GM18502 (cell line): ENCODE measurements at regions not wholly inside any gene's neighbourhood (a gene's known extent, or its start where the extent isn't known, plus 50 kb on each side); places are given as distances from the start of the nearest gene placed in this dataset.

Experiments used
- ATAC-seq: cut with Tn5 transposase; IDR thresholded peaks from one replicate; pipeline ENCODE4 v1.9.1; 2021; ENCODE audit warnings: mild to moderate bottlenecking; ENCODE audit not compliant: unreplicated experiment, poor library complexity

DNA sequence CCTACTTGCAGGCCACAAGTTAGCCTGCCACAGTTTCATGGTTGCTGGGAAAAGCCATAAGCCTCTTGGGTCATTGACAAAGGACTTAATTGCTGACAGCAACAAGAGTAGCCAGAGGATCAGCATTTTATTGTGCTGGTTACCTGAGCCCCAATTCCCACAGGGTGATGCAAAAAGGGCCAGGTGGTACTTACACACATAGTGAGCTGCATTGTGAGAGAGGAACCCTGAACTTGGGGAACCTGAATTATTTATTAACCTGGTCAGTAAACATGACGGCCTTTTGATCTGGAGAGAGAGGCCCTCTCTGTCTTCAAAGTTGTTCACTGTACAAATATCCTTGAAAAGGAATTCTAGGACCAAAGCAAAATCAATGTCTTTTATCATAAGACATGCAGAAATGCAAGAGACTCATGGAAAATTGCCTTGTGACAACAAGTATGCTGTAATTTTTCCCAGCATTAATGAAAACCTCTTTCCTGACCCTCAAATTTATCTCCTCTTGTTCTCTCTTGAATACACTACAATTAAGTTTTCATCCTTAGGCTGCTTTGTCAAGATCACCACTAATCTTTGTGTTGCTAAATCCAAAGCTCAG, 102.9 kb upstream of the PHYHIPL start:
- no peak for ATAC-seq

DNA sequence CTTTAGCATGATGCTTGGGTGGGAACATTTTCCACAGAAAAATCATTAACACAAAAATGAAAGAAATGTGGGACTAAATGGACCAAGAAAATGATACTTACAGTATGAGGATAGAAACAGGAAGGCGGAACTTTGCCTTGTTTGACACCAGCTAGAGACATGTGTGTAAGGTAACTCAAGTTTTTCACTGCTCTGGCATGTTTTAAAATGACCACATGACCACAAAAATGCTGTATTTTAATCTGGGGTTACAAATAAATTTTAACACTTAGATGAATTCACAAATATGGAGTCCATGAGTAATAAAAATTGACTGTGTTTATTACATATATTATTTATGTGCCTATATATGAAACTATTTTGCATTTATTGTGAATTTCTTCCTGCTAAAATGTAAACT, 100.9 kb upstream of the PHYHIPL start:
- no peak for ATAC-seq

DNA sequence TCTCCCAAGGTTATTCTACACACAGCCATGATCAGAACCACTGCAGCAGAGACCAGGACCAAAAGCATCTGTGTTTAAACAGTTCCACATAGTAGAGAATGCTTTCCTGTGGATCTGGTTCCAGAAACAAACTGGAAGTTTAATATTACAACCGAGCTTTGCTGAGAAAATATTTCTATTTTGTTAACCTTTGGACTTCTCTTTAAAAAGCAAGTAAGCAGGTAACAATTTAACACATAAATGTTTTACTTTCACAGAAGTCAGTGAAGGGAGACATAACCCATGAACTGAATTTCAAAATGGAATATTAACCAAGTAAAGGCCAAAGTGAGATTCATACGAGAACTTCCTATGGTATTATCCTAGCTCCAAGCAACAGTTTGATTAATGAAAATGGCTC, 98.6 kb upstream of the PHYHIPL start:
- no peak for ATAC-seq

DNA sequence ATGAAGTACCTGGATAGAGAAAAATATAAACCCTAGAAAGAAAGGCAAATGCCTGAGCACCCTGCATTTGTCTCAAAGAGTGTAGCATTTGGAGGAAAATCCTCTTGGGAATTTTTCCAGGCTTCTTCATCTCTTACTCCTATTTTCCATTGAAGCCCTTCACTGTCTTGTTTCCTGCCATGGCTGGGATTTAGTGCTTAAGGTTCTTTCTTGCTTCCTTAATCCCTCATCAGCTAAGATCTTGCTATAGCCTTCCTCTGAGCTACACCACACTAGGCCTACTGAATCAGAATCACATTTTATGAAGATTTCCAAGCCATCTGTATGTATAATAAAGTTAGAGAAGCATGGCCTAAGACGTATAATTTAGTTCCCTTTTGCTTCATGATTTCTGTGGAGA, 97.5 kb upstream of the PHYHIPL start:
- no peak for ATAC-seq

DNA sequence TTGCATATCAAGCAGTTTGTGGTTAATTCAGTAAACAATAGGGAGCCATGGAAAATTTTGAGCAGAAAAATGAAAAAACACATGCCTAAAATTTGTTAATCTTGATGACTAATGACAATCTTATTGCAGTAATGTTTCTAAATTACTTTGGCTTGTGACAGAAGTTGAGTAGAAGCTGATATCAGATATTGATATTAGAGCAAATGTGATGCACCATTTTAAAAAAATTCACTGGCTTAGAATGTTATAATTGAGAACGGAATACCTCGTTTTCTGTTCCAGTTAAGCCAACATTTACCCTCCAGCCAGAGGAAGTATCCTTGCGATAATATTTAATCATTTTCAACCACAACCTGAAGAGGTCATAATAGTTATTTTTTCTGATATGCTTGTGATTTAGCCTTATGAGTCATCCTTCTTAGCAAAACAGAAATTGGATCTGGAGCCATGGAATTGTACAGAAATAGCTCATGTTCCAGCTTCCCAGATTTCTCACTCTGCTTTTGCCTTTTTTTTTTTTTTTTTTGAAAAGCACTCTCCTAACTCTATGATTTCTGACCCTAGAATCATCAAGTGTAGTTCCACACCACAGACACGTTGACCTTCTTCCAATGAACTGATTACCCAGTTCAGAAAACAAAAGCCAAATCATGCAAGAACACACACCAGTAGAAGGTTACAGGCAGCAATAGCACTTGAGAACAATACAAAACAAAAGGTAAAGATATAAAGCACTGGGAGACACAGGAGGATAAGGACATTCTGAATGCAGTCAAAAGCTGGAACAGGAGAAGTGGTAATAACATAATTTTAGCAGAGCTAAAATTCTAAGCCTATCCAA, 96.8 kb upstream of the PHYHIPL start:
- ATAC-seq = no peak

DNA sequence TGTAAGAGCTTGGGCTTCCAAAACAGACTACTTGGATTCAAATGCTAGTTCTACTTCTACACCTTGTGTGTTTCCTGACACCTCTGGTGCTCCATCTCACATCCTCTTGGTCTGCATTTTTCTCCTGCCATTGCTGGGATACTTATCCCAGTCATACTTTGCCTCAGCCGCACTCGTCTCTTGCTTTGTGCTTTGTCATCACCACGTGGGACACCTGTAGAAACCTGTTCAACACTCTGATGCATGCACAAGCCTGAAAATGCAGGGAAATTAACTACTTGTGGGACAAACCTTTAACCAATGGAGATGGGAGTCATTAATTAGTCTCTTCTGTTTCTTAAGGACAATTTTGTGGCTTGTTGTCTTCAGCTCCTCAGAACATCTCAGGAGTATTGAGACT, 94.2 kb upstream of the PHYHIPL start:
- ATAC-seq = no peak

DNA sequence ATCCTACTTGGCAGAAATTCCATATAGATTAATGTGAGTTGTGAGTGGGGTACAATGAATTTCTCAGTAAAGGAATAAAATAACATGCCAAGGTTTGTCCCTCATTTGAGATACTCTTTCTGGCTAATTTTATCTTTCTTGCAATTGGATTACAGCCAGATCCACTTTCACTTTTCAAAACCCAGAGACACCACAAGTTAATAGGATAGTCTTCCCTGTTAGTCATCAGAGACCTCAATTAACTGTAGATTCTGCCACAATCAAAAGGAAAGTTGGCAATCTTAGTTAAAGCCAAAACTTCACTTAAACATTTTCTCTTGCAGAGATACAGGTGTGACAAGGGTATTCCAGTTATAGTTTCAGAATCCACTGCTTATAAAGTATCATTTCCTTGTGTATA, 91.4 kb upstream of the PHYHIPL start:
- ATAC-seq = no peak

DNA sequence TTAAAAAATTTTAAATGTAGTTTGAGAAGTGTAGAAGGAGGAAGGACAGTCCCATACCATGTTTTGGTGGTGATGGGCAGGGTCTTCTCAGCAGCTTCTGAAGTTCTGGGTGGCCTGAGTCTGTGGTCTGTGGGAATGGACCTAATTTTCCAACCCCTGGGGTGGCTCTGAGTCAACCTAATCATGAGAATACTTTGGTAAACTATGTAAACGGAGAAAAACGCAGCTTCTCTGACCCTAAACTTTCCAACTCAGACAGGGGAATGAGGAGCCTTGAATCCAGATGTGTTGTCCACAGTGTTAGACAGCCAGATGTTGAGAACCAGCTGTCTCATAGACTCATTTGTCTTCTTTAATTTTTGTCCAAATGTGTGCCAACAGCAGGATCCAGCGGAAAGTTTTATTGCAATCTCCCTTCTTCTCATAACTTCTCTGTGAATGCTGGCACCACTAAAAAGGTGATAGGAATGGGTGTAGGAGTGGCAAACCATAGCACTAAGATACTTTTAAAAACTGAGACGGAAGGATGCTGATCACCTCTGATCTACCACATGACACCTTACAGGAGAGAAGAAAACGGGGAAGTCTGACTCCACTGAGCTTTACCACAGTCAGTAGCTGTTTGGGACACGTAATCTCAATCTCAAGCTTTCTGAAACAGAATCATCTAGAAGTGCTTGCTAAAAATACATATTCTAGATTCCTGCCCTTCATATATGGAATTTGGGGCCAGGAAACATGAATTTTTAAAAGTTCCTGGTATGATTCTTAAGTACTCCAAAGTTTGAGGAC, 90.5 kb upstream of the PHYHIPL start:
- ATAC-seq = no peak

DNA sequence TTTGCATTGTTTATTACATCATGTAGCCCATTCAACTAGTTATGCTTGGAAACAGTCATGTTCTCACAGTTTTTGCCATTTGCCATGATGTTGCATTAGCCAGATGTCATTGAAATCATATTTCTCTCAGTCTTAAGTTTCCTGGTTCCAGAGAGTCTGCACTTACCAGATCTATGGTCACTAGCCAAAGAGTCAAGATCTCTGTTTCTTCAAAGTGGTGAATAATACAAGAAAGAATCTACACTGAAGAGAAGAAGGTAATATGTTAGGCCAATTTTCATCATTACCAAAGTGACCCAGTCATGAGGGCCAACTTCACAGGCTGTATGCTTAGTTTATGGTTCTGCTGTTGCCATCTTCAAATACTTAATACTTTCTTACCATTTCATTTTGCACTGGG, 89.0 kb upstream of the PHYHIPL start:
- no peak for ATAC-seq

DNA sequence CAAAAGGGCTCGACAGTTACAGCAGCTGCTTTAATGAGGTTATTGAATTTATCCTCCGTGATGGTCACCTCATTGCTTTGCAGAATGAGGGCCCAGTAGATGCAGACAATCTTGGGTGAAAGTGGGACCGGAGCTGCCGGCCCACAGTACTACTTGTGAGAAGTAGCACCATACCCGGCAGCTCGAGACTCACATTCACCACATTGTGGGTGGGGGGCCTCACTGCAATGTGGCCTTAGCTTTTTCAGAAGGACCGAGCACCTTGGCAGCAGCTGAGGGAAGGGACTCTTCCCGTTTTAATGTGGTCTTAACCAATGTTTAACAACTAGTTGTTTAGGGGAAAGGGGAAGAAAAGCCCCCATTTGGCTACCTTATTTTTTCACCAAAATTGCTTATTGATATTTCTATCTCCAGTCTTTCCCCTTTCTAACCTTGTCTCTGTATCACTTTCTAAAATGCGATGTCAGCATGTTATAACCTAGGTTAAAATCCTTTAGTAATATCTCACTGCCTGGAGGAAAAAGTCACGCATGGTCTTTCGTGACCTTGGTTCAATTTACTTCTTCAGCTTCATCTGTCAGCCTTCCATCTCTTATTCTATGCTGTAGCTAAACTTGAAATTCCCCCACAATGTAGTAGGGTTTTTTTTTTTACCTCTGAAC, 87.4 kb upstream of the PHYHIPL start:
- ATAC-seq = no peak

DNA sequence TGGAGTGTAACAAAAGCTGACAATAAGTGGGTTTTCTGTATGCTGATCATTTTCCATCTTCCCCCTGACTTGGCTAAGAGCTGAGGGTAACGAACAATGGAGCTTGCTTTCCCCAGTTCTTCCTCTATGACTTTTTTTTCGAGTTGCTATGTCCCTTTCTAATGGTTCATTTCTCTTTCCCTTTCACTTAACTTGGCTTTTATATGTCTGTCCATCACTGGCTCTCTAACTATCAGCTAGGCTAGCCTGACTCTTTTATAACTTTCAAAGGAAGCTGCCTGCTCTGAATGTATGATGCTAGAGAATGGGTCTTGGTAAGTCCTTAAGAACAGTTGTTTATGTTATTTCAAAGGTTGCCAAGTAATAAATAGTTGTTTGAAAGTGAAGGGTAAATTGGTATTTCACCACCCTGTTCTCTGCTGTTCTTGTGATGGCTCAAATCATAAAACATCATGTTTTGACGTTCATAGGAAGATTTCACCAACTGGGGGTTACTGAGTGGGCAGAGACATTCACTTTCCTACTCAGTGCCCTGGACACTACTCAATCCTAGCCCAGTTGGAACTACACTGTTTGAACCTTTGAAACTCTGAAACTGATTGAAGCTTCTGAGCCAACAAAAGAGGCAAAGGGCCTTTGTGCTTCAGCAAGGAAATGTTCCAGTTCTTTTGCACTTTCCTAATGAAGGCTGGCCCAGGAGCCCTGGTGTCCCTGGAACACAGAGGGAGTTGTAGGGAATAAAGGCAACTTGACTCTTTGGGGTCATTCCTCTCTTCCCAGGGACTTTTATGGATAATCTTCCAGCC, 85.4 kb upstream of the PHYHIPL start:
- no peak for ATAC-seq

DNA sequence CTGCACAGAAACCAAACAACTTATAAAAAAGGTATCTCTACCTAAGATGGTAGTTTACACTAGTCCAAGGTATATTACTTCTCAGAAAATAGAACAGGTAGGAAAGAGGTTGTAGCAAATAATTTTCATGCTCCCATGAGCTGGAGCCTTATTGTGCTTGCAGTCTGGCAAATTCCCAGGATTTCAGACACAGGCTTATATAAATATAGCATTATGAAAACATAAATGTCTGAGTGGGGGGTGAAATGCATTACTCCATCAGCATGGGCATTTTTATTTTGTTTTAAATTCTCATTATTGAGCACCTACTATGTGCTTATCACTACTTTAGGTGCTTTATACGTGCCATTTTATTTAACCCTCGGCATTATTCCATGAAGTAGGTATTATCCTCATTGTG, 83.0 kb upstream of the PHYHIPL start:
- ATAC-seq = no peak

DNA sequence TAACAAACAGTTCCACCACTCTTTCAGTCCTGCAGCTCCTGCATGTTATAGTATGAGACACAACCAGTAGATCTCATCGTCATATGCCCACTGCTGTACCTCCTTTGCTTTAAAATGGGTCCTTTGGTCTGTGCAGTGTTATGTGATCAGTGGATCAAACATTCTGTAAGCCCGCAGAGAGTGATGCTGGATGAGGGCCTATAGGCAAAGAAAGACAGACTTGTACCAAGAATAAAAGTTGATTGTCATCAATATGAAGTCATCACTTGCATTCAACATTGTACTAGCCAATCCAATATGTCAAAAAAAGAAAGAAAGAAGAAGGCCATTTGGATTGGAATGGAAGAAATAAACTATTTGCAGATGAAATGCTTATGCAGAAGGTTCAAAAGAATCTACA, 79.8 kb upstream of the PHYHIPL start:
- ATAC-seq = no peak

DNA sequence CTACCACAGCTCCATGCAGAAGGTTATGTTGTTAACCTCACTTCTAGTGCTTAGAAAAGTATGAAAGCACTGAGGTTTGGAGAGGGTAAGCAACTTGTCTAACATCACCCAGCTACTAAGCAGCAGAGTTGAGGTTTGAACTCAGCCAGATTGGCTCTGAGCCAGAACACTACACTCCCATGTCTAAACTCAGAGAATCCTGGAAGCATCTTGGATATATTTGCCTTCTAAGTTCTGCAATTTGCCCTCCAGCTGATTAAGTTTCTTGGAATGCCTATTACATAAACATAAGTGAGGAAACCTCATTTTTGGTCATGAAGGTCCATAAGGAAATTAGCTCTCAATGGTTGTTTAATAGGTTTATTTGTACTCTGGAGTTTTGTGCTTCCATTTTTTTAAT, 78.1 kb upstream of the PHYHIPL start:
- ATAC-seq = no peak

DNA sequence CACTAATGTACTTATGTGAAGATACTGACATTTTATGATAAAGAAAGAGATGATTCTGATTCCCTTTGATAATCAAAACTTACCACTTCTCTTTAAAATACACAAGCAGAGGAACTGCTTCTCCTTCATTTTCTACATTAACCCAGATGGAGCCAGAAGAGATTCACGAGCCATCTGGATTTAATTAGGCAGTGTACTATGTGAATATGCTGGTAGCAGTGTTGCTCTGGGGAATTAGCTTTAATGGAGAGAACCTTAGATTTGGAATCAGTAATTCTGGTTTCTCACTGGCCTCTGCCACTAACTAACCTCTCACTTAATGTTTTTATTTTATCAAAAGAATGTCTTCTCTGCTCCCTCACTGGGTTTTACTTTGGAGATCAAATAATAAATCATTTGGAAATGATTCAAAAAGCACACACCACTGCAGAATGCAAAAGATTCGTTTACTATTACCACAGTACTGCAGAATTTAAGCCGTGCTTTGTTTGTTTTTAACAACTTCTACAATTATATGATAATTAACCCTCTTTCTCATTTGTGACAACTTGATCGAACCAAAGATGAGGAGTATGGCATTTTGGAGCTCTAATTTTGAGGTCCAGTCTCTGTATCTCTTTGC, 77.5 kb upstream of the PHYHIPL start:
- ATAC-seq = no peak

DNA sequence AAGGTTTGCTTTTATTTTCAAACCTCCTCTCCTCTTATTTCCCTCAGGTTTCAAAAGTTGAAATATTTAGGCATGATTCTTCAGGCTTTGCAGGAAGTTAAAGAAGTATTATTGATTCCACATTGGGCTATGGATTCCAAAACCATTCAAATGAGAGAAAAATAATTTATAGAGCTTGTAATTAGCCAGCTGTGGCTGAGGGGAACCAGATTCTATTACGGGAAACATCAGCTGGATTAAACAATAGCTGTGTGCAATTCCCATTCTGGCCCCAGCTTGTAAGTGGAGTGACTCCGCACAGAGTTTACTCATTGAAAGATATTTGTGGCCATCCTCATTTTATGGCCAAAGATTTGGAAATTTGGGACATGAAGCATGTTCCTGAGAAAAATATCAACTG, 77.0 kb upstream of the PHYHIPL start:
- no peak for ATAC-seq

DNA sequence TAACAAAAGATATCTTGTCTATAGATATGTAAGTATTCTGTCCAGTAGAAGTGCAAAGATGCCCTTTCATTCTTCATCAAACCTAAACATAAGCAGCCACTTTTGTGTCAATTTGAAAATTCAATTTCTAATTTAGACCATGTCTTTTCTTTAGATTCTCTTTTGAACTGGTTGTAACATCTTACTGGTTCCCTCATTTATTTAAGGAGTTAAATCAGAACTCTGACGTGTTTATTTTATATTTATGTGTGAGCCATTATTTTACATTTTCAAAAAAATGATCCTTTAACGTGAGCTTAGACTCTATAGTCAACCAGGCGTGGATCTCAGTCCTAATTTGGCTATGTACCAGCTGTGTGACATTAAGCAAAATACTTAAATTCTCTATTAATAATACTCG, 74.0 kb upstream of the PHYHIPL start:
- no peak for ATAC-seq

DNA sequence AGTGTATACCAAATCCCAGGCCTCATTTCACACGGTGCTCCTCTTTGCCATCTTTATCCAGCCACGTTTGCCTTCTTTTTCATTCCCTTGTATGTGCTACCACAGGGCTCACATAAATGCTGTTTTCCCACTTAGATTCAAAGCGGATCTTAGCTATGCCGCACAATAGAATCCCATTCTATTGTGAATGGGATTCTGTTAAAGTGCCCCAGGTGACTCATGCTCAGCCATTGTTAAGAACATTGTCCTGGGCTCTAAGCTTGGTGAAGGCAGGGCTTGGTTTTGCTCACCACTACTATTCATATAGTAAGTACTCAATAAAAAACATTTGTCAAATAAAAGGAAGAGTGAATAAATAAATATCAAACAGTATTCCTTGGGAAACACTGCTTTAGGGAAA, 72.3 kb upstream of the PHYHIPL start:
- ATAC-seq = no peak

DNA sequence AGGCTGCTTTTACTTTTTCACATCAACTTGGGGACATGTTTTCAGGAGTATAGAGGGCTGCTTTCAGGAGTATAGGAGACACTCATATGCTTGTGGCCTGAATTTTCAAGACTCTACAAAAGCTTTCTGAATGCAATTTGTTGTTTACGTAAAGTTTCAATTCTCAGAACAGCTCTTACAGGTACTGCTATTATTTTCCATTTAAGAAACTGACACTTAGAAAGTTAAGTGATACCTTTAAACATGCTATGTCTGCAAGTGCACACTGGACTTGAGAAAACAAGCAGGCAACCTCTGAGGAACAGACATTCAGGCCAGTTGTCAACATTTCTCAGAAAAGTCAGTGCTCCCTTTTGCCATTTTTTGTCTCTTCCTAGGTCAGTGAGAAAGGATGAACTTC, 70.0 kb upstream of the PHYHIPL start:
- no peak for ATAC-seq

DNA sequence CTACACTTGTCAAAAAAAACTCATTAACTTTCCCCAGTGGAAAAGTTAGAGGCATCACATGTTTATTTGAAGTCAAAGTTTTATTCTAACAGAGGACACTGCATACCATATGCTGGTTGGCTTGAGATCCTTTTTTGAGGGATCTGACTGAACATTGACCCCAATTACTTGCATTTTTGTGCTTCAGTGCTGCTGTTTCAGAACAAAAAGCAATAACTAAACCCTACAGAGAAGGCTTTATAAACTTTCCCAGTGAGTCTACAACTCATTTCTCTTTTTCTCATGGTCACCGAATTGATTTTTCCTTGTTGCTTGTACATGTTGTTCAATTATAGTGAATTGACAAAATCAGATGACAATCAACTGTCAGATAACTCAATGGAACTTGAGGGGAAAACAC, 69.3 kb upstream of the PHYHIPL start:
- ATAC-seq = no peak
